GM19468 (cell line): ENCODE measurements at regions not wholly inside any gene's neighbourhood (a gene's known extent, or its start where the extent isn't known, plus 50 kb on each side); places are given as distances from the start of the nearest gene placed in this dataset.
"Not testable (repeated sequence)": the region's sequence is repeated elsewhere in the genome, so short reads cannot be mapped to it uniquely, and the experiment has no call there.

Experiments used
- ATAC-seq: cut with Tn5 transposase; IDR thresholded peaks from one replicate; pipeline ENCODE4 v1.9.1; 2021; ENCODE audit warnings: mild to moderate bottlenecking, moderate library complexity, moderate number of reproducible peaks; ENCODE audit not compliant: unreplicated experiment; ENCODE audit errors: extremely low read depth

DNA sequence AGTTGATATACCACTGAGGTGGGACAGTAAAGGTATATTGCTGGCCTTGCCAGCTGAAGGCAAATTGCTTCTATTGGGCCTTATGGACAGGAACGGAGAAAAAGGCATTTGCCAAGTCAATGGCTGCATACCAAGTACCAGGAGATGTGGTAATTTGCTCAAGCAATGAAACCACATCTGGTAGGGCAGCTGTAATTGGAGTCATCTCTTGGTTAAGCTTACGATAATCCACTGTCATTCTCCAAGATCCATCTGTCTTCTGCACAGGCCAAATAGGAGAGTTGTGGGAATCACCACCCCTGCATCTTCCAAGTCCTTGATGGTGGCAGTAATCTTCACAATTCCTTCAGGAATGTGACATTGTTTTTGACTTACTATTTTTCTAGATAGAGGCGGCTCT is 350.7 kb upstream of the ADAMTS5 start:
- ATAC-seq = not testable (repeated sequence)

DNA sequence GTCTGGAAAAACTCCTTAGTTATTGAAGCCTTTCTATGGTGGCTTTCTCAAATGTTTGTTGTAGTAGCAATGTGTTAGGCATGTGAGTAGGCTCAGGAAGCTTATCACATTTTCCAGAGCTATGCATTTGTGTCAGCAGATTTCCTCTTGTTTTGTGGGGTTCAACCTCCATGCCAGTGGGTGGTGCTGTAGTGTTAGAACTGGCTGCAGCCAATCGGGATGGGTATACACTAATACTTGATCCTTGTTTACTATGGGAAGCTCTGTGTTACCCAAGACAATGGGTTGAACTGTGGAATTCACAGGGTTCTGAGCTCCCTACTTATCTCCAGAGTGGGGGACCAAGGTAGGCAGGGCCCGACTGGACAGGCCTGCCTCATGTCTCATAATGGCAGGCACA is 348.5 kb upstream of the ADAMTS5 start:
- ATAC-seq = no peak

DNA sequence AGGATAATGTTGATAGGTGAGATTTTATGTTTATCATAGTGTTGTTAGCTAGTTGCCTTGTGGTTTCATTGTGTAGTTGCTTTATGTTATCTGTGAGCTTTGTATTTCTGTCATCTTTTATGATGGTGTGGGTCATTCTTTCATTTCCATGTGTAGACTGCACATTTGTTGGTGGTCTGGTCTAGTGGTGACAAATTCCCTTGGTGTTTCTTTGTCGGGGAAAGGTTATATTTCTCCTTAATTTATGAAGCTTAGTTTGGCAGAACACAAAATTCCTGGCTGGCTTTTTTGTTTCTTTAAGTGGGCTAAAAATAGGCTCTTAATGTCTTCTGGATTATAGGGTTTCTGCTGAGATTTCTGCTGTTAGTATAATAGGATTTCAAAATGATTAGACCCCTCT is 347.2 kb upstream of the ADAMTS5 start:
- no peak for ATAC-seq

- ATAC-seq = no peak
Observed at GRCh38 chr21:27306791-27307775, 340.2 kb upstream of the ADAMTS5 start.

DNA sequence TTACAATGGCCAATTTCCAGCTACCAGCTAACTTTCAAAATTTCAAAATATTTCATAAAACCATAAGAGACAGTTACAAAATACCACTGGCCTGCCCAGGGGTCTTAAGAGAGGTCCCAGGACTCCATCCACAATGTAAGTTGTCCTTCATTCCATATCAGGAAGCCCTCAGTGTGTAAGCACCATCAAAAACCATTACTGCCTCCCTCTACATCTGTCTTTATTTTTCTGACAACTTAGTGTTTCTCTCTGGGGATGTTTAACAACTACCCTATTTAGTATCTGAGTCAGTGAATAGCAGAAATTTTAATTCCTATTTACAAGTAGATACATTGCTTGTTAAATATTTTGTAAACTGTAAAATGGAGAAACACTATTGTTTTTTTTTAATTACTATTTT is 339.3 kb upstream of the ADAMTS5 start:
- no peak for ATAC-seq

DNA sequence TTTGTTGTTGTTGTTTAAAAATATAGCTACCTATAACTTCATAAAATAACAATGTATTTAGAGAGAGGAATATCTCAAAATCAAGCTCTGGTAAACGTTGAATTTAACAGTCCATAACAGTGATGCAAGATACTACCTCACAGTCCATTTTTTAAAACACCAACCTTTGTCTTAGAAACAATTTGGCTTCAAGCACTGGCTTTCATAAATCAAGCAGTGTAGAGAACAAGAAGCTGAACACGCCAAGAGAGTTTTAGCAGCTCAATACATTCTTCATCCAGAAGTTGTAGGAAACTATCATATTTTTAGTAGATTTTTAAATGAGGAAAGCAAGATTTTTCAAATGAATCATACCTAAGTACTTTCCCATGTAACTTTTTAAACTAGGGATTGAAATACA is 334.3 kb upstream of the ADAMTS5 start:
- ATAC-seq = no peak

GRCh38 chr21:27300770-27301169 is 333.9 kb upstream of the ADAMTS5 start:
- ATAC-seq = no peak

GRCh38 chr21:27298465-27298864 is 331.6 kb upstream of the ADAMTS5 start:
- no peak for ATAC-seq

GRCh38 chr21:27293239-27293638 is 326.4 kb upstream of the ADAMTS5 start:
- no peak for ATAC-seq

DNA sequence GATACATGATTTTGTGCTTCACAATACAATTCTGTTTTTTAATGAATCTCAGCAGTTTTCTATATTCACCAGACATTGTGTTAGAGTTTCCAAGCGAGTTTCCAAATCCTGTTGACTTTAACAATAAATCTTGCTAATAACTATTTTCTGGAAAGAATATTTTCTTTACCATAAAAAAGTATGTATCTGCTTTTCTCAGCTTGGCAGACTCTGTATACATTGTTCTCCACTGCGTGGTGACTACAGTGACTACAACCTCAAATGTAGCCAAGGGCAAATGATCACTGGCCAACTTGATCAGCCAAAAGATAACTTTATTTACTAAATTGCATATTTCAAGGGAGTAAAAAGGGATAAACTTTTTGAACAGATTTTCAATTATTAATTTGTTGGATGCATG is 325.9 kb upstream of the ADAMTS5 start:
- no peak for ATAC-seq

DNA sequence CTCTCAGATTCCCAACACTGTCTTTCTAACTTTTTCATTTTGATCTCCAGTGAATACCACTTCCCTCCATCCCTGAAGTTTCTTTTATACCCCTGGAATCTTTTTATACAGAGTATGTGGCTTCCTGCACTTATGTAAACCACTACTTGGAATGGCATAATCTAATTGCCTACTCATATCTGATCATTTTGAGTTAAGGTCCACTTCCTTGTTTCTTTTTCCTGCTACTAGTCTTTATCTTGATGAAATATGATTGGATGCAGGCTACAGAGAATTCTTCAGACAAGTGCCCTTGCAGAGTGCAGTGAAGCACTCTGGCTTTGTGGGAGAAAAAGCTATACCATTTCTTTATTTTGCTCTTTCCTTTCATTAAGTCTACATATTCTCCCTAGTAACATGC is 325.3 kb upstream of the ADAMTS5 start:
- no peak for ATAC-seq

GRCh38 chr21:27291006-27291405 is 324.1 kb upstream of the ADAMTS5 start:
- ATAC-seq = no peak

DNA sequence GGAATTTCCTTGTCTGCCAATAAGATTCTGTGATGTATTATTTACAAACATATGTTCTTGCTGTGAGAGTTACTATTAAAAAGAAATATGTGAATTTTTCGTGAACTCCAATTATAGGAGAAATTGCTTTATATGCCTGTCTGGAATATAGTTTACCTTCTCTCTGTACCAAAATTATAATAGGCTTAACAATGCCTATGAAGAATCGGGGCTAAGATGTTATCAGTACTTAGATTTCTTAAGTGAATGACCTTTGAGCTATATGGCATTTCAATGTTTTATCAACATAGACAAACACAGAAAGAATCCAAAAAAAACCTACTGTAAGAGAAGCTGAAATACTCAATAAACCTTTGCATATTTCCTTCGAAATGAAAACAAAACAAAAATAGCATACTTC is 323.1 kb upstream of the ADAMTS5 start:
- no peak for ATAC-seq

DNA sequence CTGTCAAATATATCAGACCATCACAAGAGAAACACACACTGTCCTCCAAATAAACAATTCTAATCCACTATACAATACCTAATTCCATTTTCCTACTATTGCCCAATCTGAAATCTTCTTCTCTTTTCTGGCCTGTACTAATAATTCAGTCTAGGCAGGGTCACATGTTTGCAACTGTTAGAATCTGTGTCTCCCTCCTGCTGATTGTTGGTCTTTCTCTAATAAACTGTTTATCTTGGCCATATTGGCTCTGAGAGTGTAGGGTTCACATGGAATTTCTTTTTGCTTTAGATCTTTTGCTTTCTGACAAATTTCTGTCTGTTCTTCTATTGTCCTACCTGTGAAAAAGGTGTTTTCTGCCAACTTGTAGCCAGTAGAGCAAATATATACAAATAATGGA is 319.9 kb upstream of the ADAMTS5 start:
- ATAC-seq = no peak

- no peak for ATAC-seq
Observed at GRCh38 chr21:27277110-27277509, 310.2 kb upstream of the ADAMTS5 start.

DNA sequence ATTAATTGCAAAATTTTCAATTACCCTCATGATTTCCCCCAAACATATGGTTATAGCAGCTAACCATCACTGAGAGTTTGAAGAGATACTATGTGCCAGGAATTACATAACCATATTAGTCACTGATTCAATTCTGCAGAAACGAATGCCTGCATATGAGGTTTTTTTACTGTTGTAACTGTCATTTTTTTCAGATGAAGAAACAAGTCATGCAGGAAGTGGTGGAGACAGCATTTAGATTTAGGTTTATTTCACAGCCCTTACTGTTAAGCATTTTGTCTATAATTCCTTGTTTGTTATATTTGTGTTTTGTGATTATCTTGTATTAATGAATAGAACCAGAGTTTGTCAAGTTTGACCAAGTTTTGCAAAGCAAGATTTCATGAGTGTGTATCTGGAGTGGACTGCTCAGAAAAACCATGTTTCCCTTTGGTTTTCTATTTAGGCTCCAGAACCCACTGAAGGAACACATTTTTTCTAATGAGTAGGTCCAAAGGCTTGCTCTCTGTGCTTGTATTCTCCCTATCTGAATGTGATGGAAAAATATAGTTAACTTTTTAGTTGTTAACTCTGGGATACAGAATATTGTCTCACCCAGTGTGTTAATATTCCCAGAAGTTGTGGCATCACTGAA is 308.5 kb upstream of the ADAMTS5 start:
- ATAC-seq = no peak

- ATAC-seq = no peak
Observed at GRCh38 chr21:27269644-27270043, 302.8 kb upstream of the ADAMTS5 start.

- no peak for ATAC-seq
Observed at GRCh38 chr21:27268290-27268689, 301.4 kb upstream of the ADAMTS5 start.

DNA sequence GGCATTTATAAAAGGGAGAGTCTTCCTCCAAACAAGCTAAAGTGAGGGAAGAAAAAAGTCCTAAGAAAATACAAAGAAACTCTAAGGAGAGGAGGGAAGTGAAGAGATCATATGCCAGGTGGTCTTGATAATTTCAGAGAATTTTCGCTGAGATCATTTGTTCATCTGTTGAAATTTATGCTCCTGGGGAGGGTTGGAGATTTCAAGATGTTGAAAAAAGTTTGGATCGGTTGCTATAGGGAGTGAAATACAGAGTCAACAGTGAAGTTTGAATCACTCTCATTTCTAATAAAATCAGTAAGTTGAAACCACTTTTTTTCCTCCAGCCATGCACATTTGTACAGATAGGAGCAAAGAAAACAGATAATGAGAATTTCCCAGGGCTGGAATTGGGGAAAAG is 299.1 kb upstream of the ADAMTS5 start:
- ATAC-seq = no peak

- no peak for ATAC-seq
Observed at GRCh38 chr21:27265492-27265891, 298.6 kb upstream of the ADAMTS5 start.

GRCh38 chr21:27261676-27262075 is 294.8 kb upstream of the ADAMTS5 start:
- no peak for ATAC-seq

- no peak for ATAC-seq
Observed at GRCh38 chr21:27260728-27261127, 293.8 kb upstream of the ADAMTS5 start.
